ENCODE measurements at regions not wholly inside any gene's neighbourhood (a gene's known extent, or its start where the extent isn't known, plus 50 kb on each side); places are given as distances from the start of the nearest gene placed in this dataset.

DNA sequence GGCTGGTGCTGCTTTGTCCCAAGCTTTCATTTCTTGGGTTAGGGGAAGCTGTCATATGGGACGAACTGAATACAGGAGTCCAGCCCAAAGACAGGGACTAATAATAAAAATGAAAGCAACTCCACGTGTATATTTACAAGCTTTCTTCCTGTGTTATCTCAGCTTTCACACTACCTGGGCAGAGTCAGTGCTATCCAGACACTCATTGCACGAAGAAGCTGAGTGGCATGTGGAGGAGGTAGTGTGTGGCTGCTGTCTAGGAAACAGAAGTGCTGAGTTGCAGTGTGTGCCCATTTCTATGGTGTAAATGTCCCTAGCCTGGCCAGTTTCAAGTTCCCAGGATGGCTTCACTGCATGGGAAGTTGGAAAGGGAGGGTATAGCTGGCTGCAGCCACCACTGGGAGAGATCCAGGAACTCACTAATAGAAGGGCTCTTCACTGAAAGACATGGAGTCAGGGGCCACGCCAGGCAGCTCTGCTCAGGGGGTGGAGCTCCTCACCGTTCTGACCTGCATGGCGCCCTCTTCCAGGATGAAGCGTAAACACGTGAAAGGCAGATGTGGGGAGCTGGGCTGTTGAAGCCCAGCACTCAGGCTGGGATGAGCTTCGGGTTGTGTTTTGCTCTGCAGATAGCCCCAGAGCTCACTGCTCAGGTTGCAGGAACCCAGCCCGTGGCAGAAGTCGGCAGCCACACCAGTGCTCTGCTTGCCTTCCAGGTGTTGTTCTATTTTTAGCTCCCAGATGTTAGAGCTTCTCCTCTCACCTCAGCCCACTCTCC is 116.9 kb downstream of the IRX2 start:
- TF ChIP-seq POLR2AphosphoS5 (IDR thresholded peaks at IDR 0.05; ENCODE audit: low read depth): no peak
- TF ChIP-seq EZH2 (IDR thresholded peaks at IDR 0.05; ENCODE audit: low read depth, unreplicated experiment): no peak
- TF ChIP-seq, protein P1, sequence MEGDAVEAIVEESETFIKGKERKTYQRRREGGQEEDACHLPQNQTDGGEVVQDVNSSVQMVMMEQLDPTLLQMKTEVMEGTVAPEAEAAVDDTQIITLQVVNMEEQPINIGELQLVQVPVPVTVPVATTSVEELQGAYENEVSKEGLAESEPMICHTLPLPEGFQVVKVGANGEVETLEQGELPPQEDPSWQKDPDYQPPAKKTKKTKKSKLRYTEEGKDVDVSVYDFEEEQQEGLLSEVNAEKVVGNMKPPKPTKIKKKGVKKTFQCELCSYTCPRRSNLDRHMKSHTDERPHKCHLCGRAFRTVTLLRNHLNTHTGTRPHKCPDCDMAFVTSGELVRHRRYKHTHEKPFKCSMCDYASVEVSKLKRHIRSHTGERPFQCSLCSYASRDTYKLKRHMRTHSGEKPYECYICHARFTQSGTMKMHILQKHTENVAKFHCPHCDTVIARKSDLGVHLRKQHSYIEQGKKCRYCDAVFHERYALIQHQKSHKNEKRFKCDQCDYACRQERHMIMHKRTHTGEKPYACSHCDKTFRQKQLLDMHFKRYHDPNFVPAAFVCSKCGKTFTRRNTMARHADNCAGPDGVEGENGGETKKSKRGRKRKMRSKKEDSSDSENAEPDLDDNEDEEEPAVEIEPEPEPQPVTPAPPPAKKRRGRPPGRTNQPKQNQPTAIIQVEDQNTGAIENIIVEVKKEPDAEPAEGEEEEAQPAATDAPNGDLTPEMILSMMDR (conservative IDR thresholded peaks at IDR 0.05; ENCODE audit: low read depth in 2 of 2): peak in 1 of 2 experiments; percentile 37; a peak in 2 of 4 replicates
- no peak for TF ChIP-seq CREB1 (CRISPR knock-in tag; IDR thresholded peaks at IDR 0.05; ENCODE audit: low read depth)
- no peak for TF ChIP-seq REST (IDR thresholded peaks at IDR 0.05; ENCODE audit: unreplicated experiment)
- TF ChIP-seq EZH2phosphoT487 (IDR thresholded peaks at IDR 0.05; ENCODE audit: unreplicated experiment): no peak
- TF ChIP-seq JUNB (IDR thresholded peaks at IDR 0.05; ENCODE audit: unreplicated experiment): no peak
- no peak for TF ChIP-seq STAT1 (IDR thresholded peaks at IDR 0.05; ENCODE audit: unreplicated experiment)
- TF ChIP-seq ZNF114 (CRISPR knock-in tag; IDR thresholded peaks at IDR 0.05): no peak
- no peak for TF ChIP-seq ZNF331 (CRISPR knock-in tag; IDR thresholded peaks at IDR 0.05; ENCODE audit: low read depth)
- TF ChIP-seq, protein P2, sequence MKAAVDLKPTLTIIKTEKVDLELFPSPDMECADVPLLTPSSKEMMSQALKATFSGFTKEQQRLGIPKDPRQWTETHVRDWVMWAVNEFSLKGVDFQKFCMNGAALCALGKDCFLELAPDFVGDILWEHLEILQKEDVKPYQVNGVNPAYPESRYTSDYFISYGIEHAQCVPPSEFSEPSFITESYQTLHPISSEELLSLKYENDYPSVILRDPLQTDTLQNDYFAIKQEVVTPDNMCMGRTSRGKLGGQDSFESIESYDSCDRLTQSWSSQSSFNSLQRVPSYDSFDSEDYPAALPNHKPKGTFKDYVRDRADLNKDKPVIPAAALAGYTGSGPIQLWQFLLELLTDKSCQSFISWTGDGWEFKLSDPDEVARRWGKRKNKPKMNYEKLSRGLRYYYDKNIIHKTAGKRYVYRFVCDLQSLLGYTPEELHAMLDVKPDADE (IDR thresholded peaks at IDR 0.05): no peak
- TF ChIP-seq ZNF462 (CRISPR knock-in tag; IDR thresholded peaks at IDR 0.05): no peak
- TF ChIP-seq NANOG (IDR thresholded peaks at IDR 0.05; ENCODE audit: borderline replicate concordance): no peak

Measured in GM23338 (cell line).